ENCODE measurements at regions not wholly inside any gene's neighbourhood (a gene's known extent, or its start where the extent isn't known, plus 50 kb on each side); places are given as distances from the start of the nearest gene placed in this dataset.
"Not testable (repeated sequence)": the region's sequence is repeated elsewhere in the genome, so short reads cannot be mapped to it uniquely, and the experiment has no call there.

DNA sequence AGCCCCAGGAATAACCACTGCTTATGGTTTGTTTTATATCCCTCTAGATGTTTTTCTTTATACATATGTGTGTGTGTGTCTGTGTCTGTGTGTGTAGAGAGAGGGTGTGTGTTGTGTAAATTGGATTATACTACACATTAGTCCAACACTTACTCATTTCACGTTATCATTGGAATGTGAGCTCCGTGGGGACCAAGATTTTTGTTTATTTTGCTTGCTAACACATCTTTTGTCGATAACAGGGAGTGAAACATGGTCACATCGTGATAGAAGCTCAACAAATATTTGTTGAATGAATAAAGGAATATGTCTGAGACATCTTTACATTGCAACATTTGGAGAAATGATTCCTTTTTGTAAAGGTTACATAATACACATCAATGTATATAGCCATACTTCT is 88.8 kb downstream of the CDRT15L2 start:
- not testable (repeated sequence) for H3K27me3 Mint-ChIP-seq; H3K9me3 Mint-ChIP-seq; H3K27ac Mint-ChIP-seq (ENCODE audit: low read depth); H3K36me3 Mint-ChIP-seq (ENCODE audit: insufficient read depth); H3K4me1 Mint-ChIP-seq; H3K4me3 Mint-ChIP-seq; ATAC-seq (replicated peaks; ENCODE audit: extremely low read depth, poor library complexity, severe bottlenecking); DNase-seq (ENCODE audit: low spot score in 2 of 2)

DNA sequence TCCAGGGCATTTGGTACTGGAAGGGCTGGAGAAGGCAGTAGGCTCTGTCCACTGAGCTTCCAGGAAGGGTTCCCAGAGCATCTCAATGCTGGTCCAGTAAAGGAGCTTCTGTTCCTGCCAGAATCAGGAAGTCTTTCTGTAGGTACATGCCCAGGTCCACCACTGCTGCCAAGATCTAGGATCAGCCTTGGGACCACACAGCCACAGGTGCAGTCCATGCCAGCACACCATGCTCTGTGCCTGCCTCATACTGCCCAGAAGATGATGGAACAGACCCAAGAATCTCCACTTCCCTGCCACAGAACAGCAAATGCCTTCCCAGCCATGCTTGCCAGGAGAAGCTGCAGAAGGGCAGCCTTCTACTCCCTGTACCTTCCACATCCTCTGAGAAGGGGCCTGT is 89.3 kb downstream of the CDRT15L2 start:
- H3K27ac Mint-ChIP-seq (ENCODE audit: low read depth) = not testable (repeated sequence)

DNA sequence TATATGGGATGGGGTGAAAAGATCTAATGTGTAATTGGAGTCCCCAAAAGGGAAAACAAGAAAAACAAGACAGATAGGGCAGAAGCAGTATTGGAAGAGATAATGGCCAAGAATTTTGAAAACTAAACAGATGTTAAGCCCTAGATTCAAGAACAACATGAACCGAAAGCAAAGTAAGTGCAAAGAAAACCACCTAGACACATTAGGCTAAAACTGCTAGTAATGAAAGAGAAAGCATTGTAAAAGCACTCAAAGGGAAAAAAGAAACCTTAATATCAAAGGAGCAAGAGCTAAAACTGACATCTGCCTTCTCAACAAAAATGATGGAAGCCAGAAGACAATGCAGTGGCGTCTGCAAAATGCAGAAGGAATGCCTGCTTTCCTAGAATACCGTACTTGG is 91.0 kb downstream of the CDRT15L2 start:
- DNase-seq (ENCODE audit: low spot score in 2 of 2); H3K36me3 Mint-ChIP-seq (ENCODE audit: insufficient read depth); H3K27me3 Mint-ChIP-seq; ATAC-seq (replicated peaks; ENCODE audit: extremely low read depth, poor library complexity, severe bottlenecking); H3K4me3 Mint-ChIP-seq; H3K4me1 Mint-ChIP-seq; H3K9me3 Mint-ChIP-seq; H3K27ac Mint-ChIP-seq (ENCODE audit: low read depth): not testable (repeated sequence)

More for the DNA sequence above, 89.3 kb downstream of the CDRT15L2 start:
- not testable (repeated sequence) for H3K4me3 Mint-ChIP-seq; ATAC-seq (replicated peaks; ENCODE audit: extremely low read depth, poor library complexity, severe bottlenecking); H3K36me3 Mint-ChIP-seq (ENCODE audit: insufficient read depth); H3K4me1 Mint-ChIP-seq; DNase-seq (ENCODE audit: low spot score in 2 of 2); H3K27me3 Mint-ChIP-seq; H3K9me3 Mint-ChIP-seq

DNA sequence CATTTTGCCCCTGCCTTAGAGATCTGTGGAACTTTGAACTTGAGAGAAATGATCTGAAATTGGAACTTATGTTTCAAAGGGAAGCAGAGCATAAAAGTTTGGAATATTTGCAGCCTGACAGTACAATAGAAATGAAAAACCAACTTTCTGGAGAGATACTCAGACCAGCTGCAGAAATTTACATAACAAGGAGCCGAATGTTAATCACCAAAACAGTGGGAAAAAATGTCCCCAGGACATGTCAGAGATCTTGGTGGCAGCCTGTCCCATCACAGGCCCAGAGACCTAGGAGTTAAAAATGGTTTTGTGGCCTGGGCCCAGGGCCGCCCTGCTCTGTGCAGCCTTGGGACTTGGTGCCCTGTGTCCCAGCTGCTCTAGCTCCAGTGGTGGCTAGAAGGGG is 94.8 kb downstream of the CDRT15L2 start:
- DNase-seq (ENCODE audit: low spot score in 2 of 2); H3K27ac Mint-ChIP-seq (ENCODE audit: low read depth); H3K9me3 Mint-ChIP-seq; ATAC-seq (replicated peaks; ENCODE audit: extremely low read depth, poor library complexity, severe bottlenecking); H3K36me3 Mint-ChIP-seq (ENCODE audit: insufficient read depth); H3K4me3 Mint-ChIP-seq; H3K27me3 Mint-ChIP-seq; H3K4me1 Mint-ChIP-seq: not testable (repeated sequence)

DNA sequence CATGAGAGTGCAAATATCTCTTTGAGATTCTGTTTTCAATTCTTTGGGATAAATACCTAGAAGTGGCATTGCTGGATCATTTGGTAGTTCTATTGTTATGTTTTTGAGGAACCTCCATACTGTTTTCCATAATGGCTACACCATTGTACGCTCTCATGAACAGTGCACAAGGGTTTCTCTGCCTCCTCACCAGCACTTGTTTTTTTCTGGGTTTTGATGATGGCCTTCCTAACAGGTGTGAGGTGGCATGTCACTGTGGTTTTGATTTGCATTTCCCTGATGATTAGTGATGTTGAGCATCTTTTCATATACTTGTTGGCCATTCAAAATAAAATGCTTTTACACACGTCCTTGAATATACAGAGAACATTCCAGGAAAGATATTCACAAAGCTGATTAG is 96.2 kb downstream of the CDRT15L2 start:
- not testable (repeated sequence) for H3K27ac Mint-ChIP-seq (ENCODE audit: low read depth); H3K36me3 Mint-ChIP-seq (ENCODE audit: insufficient read depth); DNase-seq (ENCODE audit: low spot score in 2 of 2); H3K4me1 Mint-ChIP-seq; H3K9me3 Mint-ChIP-seq; ATAC-seq (replicated peaks; ENCODE audit: extremely low read depth, poor library complexity, severe bottlenecking); H3K27me3 Mint-ChIP-seq; H3K4me3 Mint-ChIP-seq

DNA sequence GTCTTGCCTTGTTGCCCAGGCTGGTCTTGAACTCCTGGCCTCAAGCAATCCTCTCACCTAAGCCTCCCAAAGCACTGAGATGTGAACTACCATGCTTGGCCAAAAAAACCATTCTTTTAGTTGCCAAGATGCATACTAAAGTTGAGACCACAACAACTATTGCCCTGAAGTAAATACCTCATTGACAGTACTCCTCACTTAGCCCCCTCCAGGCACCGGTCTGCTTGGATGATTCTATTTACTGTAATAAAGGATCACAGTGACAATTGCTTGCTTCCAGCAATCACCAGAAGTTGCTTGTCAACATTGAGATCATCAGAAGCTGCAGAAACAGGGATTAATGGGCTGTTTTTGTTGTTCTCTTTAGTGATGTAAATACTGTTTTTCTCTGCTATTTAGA is 97.1 kb downstream of the CDRT15L2 start:
- H3K36me3 Mint-ChIP-seq (ENCODE audit: insufficient read depth); H3K27me3 Mint-ChIP-seq; DNase-seq (ENCODE audit: low spot score in 2 of 2); ATAC-seq (replicated peaks; ENCODE audit: extremely low read depth, poor library complexity, severe bottlenecking); H3K9me3 Mint-ChIP-seq; H3K4me3 Mint-ChIP-seq; H3K4me1 Mint-ChIP-seq; H3K27ac Mint-ChIP-seq (ENCODE audit: low read depth): not testable (repeated sequence)

DNA sequence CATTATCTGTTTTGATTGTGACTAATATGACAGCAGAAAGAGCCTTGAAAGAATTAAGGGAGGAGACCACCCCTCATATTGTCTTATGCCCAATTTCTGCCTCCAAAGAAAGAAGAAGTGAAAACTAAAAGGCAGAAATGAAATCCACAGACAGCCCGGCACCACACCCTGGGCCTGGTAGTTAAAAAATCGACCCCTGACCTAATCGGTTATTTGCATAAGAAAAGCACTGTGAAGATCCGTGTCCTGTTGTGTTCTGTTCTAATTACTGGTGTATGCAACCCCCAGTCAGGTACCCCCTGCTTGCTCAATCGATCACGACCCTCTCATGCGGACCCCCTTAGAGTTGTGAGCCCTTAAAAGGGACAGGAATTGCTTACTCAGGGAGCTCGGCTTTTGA is 97.9 kb downstream of the CDRT15L2 start:
- not testable (repeated sequence) for H3K27me3 Mint-ChIP-seq; H3K27ac Mint-ChIP-seq (ENCODE audit: low read depth); H3K9me3 Mint-ChIP-seq; H3K4me1 Mint-ChIP-seq; DNase-seq (ENCODE audit: low spot score in 2 of 2); ATAC-seq (replicated peaks; ENCODE audit: extremely low read depth, poor library complexity, severe bottlenecking); H3K4me3 Mint-ChIP-seq; H3K36me3 Mint-ChIP-seq (ENCODE audit: insufficient read depth)

DNA sequence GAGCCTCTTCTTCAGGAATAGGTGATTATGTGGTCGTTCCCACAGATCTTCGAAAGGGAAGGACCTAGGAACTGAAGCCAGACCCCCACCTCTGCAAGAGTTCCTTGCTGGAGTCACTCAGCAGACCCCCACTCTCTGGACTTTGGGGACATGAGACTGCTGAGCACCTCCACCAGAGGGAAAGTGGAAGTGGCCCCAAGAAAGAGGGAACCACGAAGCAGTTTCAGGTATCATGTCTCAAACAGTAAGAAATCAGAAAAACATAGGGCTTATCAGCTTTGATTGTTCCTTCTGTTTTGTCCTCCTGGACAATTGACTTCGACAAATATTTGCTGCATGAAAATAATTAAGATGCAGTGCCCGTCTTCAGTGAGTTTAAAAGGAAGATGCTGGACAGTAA is 98.9 kb downstream of the CDRT15L2 start:
- not testable (repeated sequence) for DNase-seq (ENCODE audit: low spot score in 2 of 2); H3K4me3 Mint-ChIP-seq; ATAC-seq (replicated peaks; ENCODE audit: extremely low read depth, poor library complexity, severe bottlenecking); H3K27ac Mint-ChIP-seq (ENCODE audit: low read depth); H3K4me1 Mint-ChIP-seq; H3K27me3 Mint-ChIP-seq; H3K36me3 Mint-ChIP-seq (ENCODE audit: insufficient read depth); H3K9me3 Mint-ChIP-seq

DNA sequence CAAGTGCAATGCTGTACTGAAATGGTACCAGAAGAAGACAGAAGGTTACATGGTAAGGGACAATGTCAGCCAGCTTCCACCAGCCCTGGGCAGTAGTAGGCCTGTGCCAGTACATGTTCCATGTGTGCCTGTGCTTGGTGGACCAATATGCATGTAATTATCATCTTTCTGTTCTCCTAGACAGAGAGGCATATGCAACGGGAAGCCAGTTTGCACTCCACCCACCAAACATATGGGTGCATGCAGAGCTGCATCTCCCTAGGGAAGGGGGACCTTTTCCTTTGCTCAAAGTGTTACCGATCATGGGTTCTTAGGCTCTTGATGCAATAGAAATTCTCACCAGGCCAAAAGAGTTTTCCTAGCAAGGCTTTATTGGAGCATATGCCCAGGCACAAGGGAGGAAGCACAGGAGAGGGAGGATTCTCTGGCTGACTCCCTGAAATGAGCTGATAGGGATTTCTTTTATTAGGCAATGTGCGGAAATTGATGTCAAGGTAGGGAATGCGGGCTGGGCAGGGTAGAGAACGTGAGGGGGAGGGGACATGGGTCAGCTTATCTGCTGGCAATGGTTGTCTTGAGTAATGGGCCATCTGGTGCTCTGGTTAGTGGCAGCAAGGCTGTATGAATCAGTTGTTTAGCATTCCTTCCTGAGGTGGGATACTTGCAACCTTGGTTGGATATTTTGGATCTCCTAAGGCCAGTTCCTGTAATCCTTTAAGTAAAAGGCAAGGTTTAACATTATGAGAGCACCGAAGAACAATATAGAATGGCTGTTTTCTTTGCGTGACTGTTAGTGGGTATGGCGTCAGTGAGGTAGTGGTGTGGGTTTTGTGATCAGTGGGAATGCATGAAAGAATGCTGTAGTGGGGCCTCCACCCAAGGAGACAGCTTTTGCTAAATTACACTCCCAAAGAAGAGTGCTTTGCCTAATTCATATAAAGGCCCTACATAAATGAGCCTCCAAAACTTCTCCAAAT is 102.5 kb downstream of the CDRT15L2 start:
- H3K27me3 Mint-ChIP-seq; H3K27ac Mint-ChIP-seq (ENCODE audit: low read depth); ATAC-seq (replicated peaks; ENCODE audit: extremely low read depth, poor library complexity, severe bottlenecking); H3K4me1 Mint-ChIP-seq; H3K9me3 Mint-ChIP-seq; H3K36me3 Mint-ChIP-seq (ENCODE audit: insufficient read depth); H3K4me3 Mint-ChIP-seq; DNase-seq (ENCODE audit: low spot score in 2 of 2): not testable (repeated sequence)

DNA sequence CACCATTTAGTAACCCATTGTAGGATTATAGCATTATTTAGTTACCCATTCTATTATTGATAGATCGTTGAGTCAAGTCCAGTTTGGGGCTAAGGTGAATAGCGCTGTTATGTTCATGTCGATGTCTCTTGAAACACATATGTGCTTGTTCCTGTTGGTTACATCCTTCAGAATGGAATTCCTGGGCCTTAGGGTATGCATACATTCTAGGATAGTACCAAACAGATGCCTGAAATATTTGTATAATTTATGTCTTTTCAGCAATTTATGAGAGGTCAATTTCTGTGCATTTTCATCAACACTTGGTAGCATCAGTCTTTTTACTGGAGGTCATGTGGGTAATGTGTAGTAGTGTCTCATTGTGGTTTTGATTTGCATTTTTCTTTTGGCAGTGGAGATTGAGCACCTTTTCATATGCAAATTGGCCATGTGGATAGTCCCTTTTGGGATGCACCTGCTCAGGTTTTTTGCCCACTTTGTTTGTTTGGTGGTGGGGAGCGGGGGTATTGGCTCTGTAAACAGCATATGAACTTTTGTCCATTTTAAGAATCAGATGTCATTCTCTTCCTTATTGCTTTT is 104.2 kb downstream of the CDRT15L2 start:
- not testable (repeated sequence) for H3K27ac Mint-ChIP-seq (ENCODE audit: low read depth); H3K36me3 Mint-ChIP-seq (ENCODE audit: insufficient read depth); H3K9me3 Mint-ChIP-seq; DNase-seq (ENCODE audit: low spot score in 2 of 2); H3K4me1 Mint-ChIP-seq; H3K4me3 Mint-ChIP-seq; H3K27me3 Mint-ChIP-seq; ATAC-seq (replicated peaks; ENCODE audit: extremely low read depth, poor library complexity, severe bottlenecking)

DNA sequence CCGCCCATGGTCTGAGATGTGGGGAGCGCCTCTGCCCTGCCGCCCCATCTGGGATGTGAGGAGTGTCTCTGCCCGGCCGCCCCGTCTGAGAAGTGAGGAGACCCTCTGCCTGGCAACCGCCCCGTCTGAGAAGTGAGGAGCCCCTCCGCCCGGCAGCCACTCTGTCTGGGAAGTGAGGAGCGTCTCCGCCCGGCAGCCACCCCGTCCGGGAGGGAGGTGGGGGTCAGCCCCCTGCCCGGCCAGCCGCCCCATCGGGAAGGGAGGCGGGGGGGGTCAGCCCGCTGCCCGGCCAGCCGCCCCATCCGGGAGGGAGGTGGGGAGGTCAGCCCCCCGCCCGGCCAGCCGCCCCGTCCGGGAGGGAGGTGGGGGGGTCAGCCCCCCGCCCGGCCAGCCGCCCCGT is 105.5 kb downstream of the CDRT15L2 start:
- not testable (repeated sequence) for H3K4me1 Mint-ChIP-seq; H3K27me3 Mint-ChIP-seq; H3K4me3 Mint-ChIP-seq; H3K9me3 Mint-ChIP-seq; H3K36me3 Mint-ChIP-seq (ENCODE audit: insufficient read depth); H3K27ac Mint-ChIP-seq (ENCODE audit: low read depth); DNase-seq (ENCODE audit: low spot score in 2 of 2); ATAC-seq (replicated peaks; ENCODE audit: extremely low read depth, poor library complexity, severe bottlenecking)

DNA sequence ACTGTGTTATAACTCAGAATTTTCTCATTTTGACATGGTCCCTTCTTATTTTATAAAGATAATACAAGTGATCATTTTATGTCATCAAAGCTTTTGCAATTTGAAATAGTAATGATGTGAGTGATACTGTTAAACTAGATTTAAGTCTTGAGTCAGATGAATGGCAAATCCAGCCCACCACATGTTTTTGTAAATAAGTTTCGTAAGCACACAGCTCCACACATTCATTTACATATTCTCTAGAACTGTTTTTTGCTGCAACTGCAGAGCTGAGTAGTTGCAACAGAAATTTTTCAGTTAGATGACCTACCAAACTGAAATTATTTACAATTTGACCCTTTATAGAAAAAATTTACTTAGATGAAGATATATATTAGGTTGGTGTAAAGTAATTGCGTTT is 108.1 kb downstream of the CDRT15L2 start:
- H3K4me3 Mint-ChIP-seq; H3K4me1 Mint-ChIP-seq; ATAC-seq (replicated peaks; ENCODE audit: extremely low read depth, poor library complexity, severe bottlenecking); H3K27me3 Mint-ChIP-seq; H3K36me3 Mint-ChIP-seq (ENCODE audit: insufficient read depth); DNase-seq (ENCODE audit: low spot score in 2 of 2); H3K27ac Mint-ChIP-seq (ENCODE audit: low read depth); H3K9me3 Mint-ChIP-seq: not testable (repeated sequence)

DNA sequence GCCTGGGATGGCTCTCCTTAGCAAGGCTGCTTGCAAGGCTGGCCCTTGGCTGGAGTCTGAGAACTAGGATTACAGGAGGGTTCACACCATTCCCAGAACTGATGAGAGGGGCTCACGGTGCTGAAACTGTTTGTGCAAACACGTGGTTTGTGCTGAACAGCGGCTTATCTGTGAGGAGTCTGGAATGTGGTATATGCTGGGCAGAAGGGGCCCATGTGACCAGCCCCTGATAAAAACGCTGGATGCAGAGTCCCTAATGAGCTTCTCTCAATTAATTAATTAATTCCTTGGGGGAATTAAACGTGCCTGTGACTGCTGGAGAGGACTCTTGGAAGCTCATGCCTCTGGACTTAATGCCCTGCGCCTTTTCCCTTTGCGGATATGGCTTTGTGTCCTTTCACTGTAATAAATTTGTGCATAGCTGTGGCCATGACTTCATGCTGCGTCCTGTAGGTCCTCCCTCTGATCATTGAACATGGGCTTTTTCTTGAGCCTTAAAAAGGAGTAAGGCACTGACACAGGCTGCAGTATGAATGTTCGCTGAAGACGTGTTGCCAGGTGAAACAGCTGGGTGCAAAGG is 109.7 kb downstream of the CDRT15L2 start:
- not testable (repeated sequence) for H3K36me3 Mint-ChIP-seq (ENCODE audit: insufficient read depth); H3K4me1 Mint-ChIP-seq; H3K4me3 Mint-ChIP-seq; ATAC-seq (replicated peaks; ENCODE audit: extremely low read depth, poor library complexity, severe bottlenecking); H3K27ac Mint-ChIP-seq (ENCODE audit: low read depth); DNase-seq (ENCODE audit: low spot score in 2 of 2); H3K9me3 Mint-ChIP-seq; H3K27me3 Mint-ChIP-seq

Data from central memory CD8-positive, alpha-beta T cell (primary cell).